Hematopoietic multipotent progenitor cell treated with erythropoietin and hydrocortisone succinate and interleukin-3 and kit ligand, for 4 days (in vitro differentiated cells): ENCODE measurements at regions not wholly inside any gene's neighbourhood (a gene's known extent, or its start where the extent isn't known, plus 50 kb on each side); places are given as distances from the start of the nearest gene placed in this dataset.

Experiments
- DNase-seq: peaks from one replicate; pipeline ENCODE4 v3.0.0-alpha.2; 2015

DNA sequence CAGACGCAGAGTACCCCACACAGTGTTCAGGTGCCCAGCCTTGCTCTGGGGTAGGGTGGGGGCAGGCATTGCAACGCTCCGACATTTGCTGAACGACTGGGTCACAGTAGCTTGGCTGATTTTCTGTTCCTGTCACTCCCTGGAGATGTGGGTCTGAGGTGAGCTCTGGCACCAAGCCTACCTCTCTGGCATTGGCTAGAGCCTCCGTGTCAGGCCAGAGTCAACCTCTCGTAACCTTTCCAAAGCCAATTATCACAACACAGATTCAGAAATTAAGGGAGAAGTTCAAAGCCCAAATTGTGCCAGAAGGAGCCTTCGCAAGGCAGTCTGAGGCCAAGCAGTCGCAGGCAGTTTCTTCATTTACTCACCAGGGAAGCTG lies 117.2 kb downstream of the IRS2 start:
- no peak for DNase-seq

DNA sequence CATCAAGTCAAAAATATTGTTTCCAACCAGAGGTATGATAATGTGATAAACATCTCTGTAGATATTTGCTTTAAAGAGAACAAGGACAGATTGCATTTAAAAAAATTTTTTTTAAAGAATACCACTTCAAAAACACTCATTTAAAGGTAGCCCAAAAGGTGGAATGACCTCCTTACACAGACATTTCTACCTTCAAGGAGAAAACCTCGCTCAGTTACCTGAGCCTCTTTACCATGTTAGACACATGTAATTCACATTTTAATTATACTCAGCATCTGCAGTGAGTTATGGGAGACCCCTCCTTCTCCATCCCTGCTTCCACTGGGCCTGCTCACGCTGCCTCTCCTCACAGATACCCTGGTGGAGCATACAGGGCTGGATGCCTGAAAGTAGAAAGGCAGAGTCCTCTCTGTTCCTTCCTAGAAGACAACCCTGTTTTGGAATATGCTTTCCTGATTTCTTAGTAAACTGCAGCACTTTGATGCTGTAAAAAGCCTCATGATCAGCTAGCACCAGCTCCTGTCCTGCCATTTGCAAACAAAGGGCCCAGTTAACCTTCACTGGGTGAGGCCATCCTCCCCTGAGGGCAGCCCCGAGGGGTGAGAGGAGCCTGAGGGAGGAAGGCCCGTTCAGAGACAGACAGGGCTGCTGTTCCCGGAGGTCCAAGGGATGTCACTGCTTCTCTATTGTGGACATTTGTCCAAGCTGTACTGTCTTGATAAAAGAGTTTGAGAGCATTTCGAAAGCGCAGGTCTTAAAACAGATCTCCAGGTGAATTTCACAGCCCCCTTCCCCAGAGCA lies 117.8 kb downstream of the IRS2 start:
- no peak for DNase-seq

DNA sequence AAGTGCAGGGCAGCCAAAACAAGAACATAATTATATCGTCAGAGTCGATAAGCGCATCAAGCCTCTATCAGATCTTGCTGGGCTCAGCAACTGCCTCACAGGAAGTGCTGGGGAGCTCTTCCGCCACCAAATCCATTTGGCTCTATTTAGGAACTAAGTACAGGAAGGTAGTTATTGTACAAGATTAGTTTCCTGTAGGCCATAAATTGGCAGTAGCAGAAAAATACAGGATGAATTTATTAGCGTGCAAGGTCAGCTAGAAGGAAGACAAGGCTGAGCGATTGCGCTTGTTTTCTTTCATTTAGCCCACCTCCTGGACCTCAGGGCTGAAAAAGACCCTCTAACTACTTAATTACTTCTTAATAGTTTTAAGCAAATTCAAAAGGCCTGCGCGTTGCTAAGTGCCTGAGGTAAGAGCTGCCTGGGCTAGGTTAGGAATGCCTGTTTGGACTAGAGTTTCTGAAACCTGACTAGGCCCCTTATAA lies 118.5 kb downstream of the IRS2 start:
- peak; percentile 71 for DNase-seq

DNA sequence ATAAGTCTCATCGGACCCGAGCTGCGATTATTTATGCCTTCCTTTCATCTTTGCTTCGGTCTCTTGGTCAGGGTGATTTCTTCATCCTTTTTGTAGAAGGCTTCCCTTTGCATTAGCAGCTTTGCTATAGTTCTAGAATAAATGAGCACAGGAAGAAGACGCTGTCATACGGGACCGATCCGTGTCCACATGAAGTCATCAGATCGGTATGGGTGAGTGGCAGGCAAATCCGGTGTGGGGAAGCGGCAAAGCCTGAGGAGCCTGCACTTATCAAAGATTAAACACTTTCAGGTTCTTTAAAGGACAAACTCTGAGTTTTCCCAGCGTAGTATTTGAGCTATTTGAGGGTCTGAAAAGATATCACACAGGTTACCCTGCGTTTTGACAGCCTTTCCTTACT lies 119.3 kb downstream of the IRS2 start:
- no peak for DNase-seq

DNA sequence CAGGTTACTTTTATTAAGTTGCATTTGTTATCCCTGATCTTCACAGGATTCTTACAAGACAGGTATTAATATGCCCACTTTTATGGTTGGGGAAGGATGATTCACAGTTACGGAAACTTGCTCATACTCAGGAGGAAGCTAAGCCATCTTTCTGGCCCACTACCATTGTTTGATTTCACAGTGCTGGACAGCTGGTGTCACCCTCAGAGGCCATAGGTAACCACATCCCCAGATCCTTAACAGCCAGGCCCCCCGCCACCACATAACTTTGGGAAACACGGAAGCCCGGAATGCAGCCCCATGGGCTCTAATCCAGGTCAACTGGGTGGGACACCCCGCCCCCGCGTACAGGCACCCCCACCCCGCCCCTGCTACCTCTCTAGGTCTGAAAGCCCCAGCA lies 119.7 kb downstream of the IRS2 start:
- DNase-seq = no peak

DNA sequence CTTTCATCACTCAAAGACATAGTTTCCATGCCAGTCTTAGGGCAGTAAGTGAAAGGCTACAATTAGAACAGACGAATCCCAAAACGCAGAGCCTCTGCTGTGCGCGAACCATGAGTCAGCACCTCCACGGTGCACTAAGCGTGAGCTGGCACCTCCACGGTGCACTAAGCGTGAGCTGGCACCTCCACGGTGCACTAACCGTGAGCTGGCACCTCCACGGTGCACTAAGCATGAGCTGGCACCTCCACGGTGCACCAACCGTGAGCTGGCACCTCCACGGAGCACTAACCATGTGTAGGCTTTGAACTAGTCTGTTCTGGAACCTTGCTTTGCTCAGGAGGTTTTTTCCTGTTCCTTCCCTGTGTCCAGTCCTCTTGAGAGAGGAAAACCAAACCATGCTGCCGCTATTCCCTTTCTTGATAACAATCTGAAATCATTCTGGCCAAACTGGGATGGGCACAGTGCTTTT lies 120.6 kb downstream of the IRS2 start:
- no peak for DNase-seq

DNA sequence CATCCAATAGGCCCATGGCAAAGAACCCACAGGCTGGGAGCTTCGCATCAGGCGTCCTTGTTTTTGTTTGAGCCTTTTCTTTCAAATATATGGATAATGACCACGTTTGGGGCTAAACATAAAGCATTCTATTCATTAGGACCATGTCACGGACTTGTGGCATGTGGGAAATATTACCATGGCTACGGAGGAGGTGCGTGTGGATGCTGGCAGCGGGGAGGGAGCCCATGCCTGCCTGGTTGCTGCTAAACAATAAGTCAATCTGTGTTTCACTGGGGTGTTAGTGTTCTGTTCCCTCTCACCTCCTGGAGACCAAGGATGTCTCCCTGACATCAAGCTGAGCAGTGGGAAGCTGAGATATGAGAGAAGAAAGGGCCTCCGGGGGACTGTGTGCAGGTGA lies 121.1 kb downstream of the IRS2 start:
- DNase-seq = no peak

DNA sequence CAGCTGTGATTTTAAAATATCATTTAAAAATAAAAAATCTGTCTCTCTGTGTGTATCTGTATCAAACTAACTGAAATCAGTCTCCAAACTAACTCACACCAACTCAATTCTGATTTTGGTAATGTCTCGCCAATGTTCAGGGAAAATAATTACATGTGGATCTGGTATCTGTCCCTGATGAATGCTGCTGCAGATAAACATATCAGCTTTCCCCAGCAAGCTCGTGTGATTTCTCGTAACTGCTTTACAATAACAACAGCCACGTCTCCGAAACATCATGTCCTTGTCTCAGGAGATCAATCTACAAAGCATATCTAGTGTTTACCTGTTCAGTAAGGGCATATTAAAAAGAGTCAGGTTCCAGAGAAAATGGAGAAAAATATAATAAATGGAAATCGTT lies 129.0 kb downstream of the IRS2 start:
- peak; percentile 29 for DNase-seq

DNA sequence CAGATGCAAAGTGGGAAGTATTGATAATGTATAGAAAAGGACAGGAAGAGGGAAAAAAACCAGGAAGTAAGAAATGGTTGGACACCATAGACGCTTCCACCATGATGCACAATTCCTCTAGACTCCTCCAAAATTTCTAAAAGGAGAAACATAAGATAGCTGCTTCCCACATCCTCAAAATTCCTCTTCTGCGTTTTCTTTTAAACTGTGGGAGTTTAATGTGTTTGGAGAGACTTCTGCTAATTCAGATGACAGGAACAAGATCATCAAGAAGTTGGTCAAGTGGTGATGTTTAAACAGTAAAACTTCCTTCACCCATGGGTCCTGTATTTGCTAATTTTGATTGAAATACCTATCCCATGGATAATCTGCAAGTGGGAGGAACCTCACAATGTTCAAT lies 130.2 kb downstream of the IRS2 start:
- no peak for DNase-seq

DNA sequence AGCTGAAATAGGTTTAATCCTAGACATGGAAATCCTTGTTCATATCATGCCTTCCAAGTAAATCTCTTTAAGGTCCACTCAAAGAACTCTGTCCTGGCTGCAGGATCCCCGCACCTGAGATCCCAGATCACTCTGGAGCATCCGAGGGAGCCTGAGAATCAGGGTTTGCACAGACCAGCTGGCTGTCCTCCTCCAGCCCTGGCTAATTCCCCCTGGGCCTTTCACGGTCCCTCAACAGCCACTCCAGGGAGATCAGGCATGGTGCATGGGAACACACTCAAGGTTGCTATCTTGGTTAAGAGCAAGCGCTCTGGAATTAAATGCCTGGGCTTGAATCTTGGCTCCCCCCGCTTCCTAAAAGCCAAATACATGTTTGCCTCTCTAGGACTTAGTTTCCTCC lies 130.8 kb downstream of the IRS2 start:
- no peak for DNase-seq

DNA sequence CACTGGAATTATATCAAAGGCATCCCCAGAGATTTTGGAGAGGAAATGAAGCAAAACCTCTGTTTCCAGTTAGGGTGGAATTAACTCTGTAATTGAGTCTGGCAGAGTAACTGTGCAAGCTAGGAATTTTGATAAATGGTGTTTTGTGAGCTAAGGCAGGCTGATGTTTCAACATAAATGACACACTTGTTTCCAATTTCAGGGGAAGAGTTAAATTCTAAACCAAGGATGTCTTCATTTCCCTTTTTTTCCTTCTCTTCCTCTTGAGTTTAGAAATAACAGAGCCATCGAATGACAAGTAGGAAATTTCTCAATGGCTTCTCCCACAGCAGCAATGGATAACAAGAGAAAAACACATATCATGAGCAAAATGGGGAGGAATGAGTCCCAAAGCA lies 131.2 kb downstream of the IRS2 start:
- peak; percentile 26 for DNase-seq

DNA sequence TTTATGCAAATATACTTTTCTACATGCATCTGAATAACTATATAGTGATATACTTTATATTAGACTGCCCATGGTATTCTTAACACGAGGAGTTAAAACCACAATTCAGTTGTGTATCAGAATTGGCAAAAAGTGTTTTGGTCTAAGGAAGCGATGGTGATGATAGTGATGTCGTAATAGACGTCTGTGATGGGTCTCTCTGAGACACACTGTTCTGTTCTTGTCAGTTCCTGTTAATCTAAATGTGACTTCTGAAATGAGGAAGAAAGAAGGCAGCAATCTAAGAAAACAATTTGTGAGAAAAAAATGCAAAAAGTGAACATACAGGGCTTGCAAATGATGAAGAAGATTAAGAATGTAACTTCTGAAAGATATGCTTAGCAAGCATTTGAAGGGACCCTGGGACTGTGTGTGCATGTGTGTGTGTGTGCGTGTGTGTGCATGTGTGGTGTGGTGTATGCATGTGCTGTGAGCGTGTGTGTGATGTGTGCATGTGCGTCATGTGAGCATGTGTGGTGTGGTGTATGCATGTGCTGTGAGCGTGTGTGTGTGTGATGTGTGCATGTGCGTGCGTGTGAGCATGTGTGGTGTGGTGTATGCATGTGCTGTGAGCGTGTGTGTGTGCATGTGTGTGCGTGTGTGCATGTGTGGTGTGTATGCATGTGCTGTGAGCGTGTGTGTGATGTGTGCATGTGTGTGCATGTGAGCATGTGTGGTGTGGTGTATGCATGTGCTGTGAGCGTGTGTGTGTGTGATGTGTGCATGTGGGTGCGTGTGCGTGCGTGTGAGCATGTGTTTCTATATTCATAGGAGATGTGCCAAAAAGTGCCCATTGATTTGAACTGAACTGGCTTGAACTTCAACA lies 131.8 kb downstream of the IRS2 start:
- DNase-seq = peak; percentile 94

DNA sequence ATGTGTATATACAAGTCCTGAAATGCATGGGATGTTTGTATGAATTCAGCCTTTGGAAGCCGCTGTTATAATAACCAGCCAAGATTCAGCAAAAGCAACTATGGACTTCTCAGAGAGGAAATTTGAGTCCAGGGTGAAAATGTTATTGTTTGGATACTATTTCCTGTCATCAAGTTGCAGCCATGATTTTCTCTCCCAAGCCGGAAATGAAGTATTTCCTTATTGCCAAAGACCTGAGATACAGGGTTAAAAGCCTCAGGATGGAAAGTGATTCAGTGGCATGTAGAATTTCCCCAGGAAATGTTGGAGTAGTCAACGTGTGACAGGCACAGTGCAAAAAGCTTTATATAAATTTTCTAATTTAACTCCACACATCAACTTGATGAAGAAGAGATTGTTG lies 133.9 kb downstream of the IRS2 start:
- no peak for DNase-seq

DNA sequence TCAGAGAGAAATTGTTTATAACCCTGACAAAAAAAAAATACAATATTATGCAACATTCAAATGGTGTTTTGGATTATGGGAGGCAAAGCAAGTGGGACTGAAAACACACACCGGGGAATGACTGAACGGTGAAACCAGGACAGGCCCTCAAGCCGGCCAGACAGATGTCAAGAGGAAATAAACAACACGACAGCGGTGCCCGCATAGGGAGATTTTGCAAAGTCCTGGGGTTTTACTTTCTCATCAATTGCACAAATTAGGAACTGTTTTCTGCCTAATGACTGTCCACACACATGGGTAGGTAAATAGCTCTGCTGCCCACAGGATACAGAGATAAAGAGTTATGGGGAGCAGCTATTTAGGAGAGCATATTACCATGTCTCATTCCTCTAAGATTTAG lies 134.5 kb downstream of the IRS2 start:
- DNase-seq = peak; percentile 20

DNA sequence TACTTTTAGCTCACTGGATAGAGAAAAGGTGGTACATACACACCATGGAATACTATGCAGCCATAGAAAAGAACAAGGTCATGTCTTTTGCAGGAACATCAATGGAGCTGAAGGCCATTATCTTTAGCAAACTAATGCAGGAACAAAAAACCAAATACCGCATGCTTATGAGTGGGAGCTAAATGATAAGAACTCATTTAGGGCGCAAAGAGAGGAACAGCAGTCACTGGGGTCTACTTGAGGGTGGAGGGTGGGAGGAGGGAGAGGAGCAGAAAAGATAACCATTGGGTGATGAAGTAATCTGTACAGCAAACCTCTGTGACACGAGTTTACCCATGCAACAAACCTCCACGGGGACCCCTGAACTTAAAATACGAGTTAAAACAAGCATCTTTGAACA lies 135.1 kb downstream of the IRS2 start:
- DNase-seq = peak; percentile 60

DNA sequence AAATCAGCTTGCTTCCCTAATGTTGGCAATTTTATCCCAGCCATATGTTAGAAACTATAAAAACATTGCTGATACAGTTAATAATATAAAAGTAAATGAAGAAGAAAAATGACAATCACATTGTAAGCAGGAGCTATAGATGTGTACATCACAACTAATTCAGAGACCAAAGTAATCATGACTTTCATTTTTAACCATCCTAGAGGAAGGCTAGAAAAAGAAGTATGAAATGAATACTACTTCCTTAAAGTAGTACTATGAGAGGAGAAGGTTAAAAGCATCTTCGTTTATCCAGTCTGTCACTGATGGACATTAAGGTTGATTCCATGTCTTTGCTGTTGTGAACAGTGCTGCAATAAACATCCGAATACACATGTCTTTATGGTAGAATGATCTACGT lies 135.5 kb downstream of the IRS2 start:
- DNase-seq = no peak

DNA sequence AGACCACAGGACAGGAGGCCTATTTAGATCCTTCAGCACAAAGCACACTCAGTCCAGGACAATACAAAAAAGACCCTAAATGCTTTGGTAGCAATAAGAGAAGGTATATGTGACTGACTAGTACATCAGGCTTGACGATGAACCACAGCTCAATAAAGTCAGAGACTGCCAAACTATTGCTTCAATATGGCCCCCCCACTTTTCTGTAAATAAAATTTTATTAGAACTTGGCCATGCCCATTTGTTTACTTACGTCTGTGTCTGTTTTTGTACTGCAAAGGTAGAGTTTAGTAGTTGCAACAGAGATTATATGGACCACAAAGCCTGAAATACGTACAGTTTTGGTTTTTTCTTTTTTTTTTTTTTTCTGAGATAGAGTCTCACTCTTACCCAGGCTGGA lies 136.7 kb downstream of the IRS2 start:
- DNase-seq = no peak

DNA sequence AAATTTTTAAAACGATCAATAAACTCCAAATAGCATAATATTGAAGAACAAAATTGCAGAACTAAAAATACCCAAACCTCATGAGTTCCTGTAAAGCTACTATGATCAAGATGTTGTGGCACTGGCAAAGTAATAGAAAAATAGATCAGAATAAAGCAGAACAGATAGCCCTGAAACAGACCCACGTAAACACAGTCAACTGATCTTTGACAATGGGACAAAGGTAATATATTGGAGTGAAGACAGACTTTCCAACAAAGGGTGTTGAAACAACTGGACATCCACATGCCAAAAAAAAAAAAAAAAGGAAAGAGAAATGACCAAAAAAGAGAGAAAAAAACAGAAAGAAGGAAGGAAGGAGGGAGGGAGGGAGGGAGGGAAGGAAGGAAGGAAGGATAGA lies 138.7 kb downstream of the IRS2 start:
- DNase-seq = no peak

DNA sequence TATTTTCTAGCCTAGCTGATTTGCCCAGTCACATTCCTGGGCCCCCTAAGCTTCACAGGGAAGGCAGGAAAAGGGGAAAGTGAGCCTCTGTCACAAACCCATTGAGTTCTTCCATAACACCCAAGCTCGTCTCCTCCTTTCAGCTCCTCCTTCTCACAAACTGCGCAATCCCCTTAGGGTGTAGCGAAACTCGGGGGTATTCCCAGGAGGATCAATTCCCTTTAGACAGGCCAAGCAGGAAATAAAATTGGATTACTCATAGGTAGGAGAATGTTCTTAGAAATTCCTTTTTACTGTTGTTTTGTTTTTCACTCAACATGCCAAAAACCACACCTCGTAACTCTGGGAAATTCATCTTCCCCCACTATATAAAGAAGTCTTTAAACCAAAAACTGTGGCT lies 139.3 kb downstream of the IRS2 start:
- DNase-seq = no peak

DNA sequence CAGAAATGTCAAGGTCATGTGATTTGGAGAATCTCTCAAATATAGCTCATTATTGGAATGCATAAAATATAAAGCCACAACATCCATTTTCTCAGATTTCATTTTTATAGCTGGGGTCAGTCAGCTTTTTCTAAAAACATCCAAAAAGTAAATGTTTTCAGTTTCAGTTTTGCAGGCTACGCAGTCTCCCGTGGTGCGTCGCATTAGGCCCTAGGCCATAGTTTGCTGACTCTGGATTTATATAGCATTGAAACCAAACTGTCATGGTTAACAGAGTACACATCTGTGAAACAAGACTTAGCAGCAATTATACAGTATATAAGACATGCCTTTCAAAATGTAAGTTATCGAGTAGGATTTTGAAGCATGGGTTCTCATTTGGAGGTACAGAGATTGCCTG lies 140.0 kb downstream of the IRS2 start:
- DNase-seq = no peak

DNA sequence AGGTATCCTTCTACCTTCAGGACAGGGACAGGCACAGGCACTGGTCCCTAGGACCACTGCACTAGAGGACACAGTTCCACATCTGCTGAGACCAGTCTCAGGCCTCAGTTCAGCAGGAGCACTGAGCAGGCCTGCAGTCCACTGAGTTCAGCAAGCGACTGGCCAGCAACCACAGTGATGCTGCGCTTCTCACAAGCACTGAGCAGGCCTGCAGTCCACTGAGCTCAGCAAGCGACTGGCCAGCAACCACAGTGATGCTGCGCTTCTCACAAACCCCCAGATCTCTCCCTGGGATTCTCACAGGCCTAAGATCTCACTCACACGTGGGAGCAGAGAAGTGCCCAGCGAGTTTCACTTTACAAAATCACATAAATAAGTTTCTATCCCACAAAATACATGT lies 140.6 kb downstream of the IRS2 start:
- peak; percentile 44 for DNase-seq

DNA sequence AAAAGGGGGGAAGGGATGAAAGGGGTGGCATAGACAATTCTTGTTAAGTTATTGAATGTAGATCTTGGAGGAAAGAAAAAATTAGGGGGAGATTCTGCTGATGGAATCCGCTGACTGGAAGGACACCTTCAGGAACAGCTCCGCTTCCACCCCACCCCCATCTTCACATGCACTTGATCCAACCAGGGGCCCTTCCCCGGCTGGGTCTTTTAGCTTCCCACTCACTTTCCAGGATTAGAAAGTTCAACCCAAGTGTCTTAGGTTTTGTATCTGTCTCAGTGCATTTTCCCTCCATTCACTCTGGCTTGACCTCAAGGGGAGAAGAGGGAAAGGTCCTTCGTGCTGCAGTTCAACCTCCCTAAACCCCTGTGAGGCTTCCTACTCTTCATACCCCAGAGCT lies 141.4 kb downstream of the IRS2 start:
- no peak for DNase-seq

DNA sequence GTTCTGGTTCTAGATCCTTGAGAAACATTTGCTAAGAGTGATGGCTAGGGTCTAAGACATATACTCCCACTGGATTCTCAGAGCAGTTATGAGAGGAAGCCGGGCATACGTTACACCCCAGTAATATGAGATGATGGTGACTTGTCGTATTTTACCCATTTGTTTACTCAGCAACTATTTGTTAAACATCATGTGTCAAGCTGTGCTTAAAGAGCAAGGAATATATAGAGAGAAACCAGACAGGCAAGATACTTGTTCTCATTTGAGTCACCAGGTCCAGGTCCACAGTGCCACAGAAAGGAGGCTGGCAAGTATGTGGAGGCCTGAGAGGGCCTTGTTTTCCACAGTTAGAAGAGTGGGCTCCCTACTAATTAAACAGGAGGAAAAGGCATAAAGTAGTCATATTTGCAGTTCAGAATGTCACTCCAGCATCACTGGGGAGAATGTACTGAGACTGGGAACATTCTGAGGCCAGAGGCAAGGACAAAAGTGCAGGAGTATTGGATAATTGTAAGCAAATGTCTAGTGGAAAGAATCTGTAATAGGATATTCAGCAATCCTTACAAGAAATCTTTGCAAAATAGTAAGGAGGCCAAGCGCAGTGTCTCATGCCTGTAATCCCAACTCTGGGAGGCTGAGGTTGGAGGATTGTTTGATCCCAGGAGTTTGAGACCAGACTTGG lies 142.2 kb downstream of the IRS2 start:
- no peak for DNase-seq

DNA sequence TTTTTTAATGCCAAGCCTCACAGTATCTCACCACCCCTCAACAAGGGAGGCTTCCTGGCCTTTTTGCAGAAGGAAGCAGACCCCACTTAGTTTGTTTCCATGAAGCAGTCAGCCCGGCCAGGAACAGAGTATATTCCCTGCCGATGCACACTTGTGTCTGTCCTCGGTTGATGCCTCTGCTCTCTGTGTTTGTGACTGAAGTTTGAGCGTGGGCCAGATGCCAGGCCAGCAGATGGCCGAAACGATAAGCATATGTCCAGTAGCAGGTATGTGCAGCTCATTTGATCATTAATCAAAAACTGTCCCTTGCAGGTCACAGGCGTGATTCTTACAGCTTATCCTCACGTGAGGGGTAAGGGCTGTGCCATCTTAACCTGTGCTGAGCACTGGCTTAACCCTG lies 144.0 kb downstream of the IRS2 start:
- no peak for DNase-seq
